OCI-LY7 (cell line): ENCODE measurements at regions not wholly inside any gene's neighbourhood (a gene's known extent, or its start where the extent isn't known, plus 50 kb on each side); places are given as distances from the start of the nearest gene placed in this dataset.

Source experiments
- BruUV-seq: library from RNA; stranded (reverse); fragments of 400-500 nt; replicated peaks from 2 replicates; lab custom pipeline; 2021; lab: Mats Ljungman, UMichigan
- CTCF ChIA-PET: fragments of 300-600 bp; sonication (Branson Sonifier 250); formaldehyde crosslinking; loops from one replicate; lab custom pipeline; 2022; ENCODE audit warnings: antibody characterized with exemption; ENCODE audit not compliant: unreplicated experiment; lab: Charles Lee
- POLR2A ChIA-PET: fragments of 300-600 bp; sonication (Branson Sonifier 250); formaldehyde crosslinking; loops from one replicate; lab custom pipeline; 2022; ENCODE audit warnings: antibody characterized with exemption; lab: Charles Lee
- DNase-seq: peaks from one replicate; pipeline ENCODE4 v3.0.0-alpha.2; 2015; ENCODE audit warnings: low spot score
- H2AFZ ChIP-seq: fragments of 200-600 bp; sonication (generic), shearing (Covaris generic); 2 replicates; pipeline ENCODE4 v1.6.1; 2014; ENCODE audit warnings: mild to moderate bottlenecking, antibody characterized with exemption, low read length, moderate library complexity
- H3K27ac ChIP-seq: fragments of 200-600 bp; sonication (generic); 2 replicates; pipeline ENCODE4 v1.5.1; 2014; ENCODE audit warnings: mixed run types, low read depth, mild to moderate bottlenecking, moderate library complexity, low read length, inconsistent platforms; ENCODE audit not compliant: poor library complexity, severe bottlenecking
- H3K36me3 ChIP-seq: fragments of 200-600 bp; sonication (generic); 2 replicates; pipeline ENCODE4 v1.6.1; 2014; ENCODE audit warnings: mild to moderate bottlenecking, antibody characterized with exemption, low read length, moderate library complexity, mixed read lengths; ENCODE audit not compliant: insufficient read depth
- H3K4me1 ChIP-seq: fragments of 200-600 bp; sonication (generic); 2 replicates; pipeline ENCODE4 v1.5.1; 2014; ENCODE audit warnings: mild to moderate bottlenecking, low read length; ENCODE audit not compliant: insufficient read depth, poor library complexity, severe bottlenecking
- H3K4me2 ChIP-seq: fragments of 200-600 bp; sonication (generic); 2 replicates; pipeline ENCODE4 v1.6.1; 2014; ENCODE audit warnings: mild to moderate bottlenecking, low read length
- H3K4me3 ChIP-seq: fragments of 200-600 bp; sonication (generic); 2 replicates; pipeline ENCODE4 v1.5.1; 2014; ENCODE audit warnings: mild to moderate bottlenecking, low read depth, low read length; ENCODE audit not compliant: poor library complexity, severe bottlenecking
- H3K79me2 ChIP-seq: fragments of 200-600 bp; sonication (generic); 2 replicates; pipeline ENCODE4 v1.6.1; 2016; ENCODE audit warnings: low read depth, mild to moderate bottlenecking, low read length, moderate library complexity, mixed read lengths; ENCODE audit not compliant: insufficient read depth
- H3K9me2 ChIP-seq: fragments of 200-600 bp; sonication (generic); 2 replicates; pipeline ENCODE4 v1.6.1; 2016; ENCODE audit warnings: mild to moderate bottlenecking, low read length, mixed read lengths; ENCODE audit not compliant: insufficient read depth
- H3K9me3 ChIP-seq: fragments of 200-600 bp; sonication (generic); 2 replicates; pipeline ENCODE4 v1.6.1; 2014; ENCODE audit warnings: mild to moderate bottlenecking, mixed run types, low read length, mixed read lengths
- H4K20me1 ChIP-seq: fragments of 200-600 bp; sonication (generic); 2 replicates; pipeline ENCODE4 v1.6.1; 2014; ENCODE audit warnings: mild to moderate bottlenecking, antibody characterized with exemption, low read length, moderate library complexity, mixed read lengths; ENCODE audit not compliant: insufficient read depth
- CTCF ChIP-seq: fragments of 200-600 bp; sonication (generic); conservative IDR thresholded peaks from 2 replicates; pipeline ENCODE4 v1.5.1; 2014; ENCODE audit warnings: mild to moderate bottlenecking, antibody characterized with exemption, low read length, moderate library complexity, mixed read lengths
- EZH2phosphoT487 ChIP-seq: fragments of 200-600 bp; sonication (generic); IDR thresholded peaks from 2 replicates; pipeline ENCODE4 v1.6.1; 2018; ENCODE audit warnings: low read depth, borderline replicate concordance, mild to moderate bottlenecking, mixed run types, antibody characterized with exemption, low read length, moderate library complexity, mixed read lengths
- intact Hi-C: fragments of 100-400 bp; cut with micrococcal nuclease; formaldehyde crosslinking; loops from one replicate; pipeline ENCODE4 v1.10.0; 2022; ENCODE audit not compliant: unreplicated experiment

GRCh38 chr1:47562799-47563198 is 125.0 kb downstream of the FOXD2 start:
- H3K4me3 ChIP-seq, result no peak overlapping the region
- no peaks in the 10 kb centered on the region for H3K9me2 ChIP-seq
- H4K20me1 ChIP-seq, result no peaks in the 10 kb centered on the region
- H3K9me3 ChIP-seq, result no peaks in the 10 kb centered on the region
- H3K27ac ChIP-seq, result no peak overlapping the region
- H3K4me1 ChIP-seq, result no peaks in the 10 kb centered on the region
- no peak for DNase-seq
- intact Hi-C loops, result no loop called here
- ChIA-PET CTCF (no interaction called here), POLR2A (no interaction called here)
- no TSS peak for BruUV-seq
- H3K4me2 ChIP-seq, result no peak overlapping the region
- TF ChIP-seq EZH2phosphoT487 (no peak), CTCF (no peak)
- no peaks in the 10 kb centered on the region for H3K79me2 ChIP-seq
- no peak overlapping the region for H2AFZ ChIP-seq
- H3K36me3 ChIP-seq, result no peaks in the 10 kb centered on the region

- Histone ChIP-seq H3K36me3 (no peaks in the 10 kb centered on the region), H3K79me2 (no peaks in the 10 kb centered on the region), H3K9me3 (no peaks in the 10 kb centered on the region), H3K27ac (no peak overlapping the region), H4K20me1 (no peaks in the 10 kb centered on the region), H3K9me2 (no peaks in the 10 kb centered on the region), H3K4me1 (no peaks in the 10 kb centered on the region), H3K4me3 (no peak overlapping the region), H3K4me2 (no peak overlapping the region), H2AFZ (no peak overlapping the region)
- TF ChIP-seq EZH2phosphoT487, result no peak
- no peak for TF ChIP-seq CTCF
- DNase-seq, result no peak
- ChIA-PET POLR2A (no interaction called here), CTCF (no interaction called here)
- intact Hi-C loops, result no loop called here
- no TSS peak for BruUV-seq
Measured at GRCh38 chr1:47563201-47563600, 125.4 kb downstream of the FOXD2 start.

- no TSS peak for BruUV-seq
- TF ChIP-seq EZH2phosphoT487, result no peak
- TF ChIP-seq CTCF, result no peak
- Histone ChIP-seq H3K27ac (no peak overlapping the region), H3K9me2 (no peaks in the 10 kb centered on the region), H3K4me2 (no peak overlapping the region), H2AFZ (no peak overlapping the region), H3K9me3 (no peaks in the 10 kb centered on the region), H4K20me1 (no peaks in the 10 kb centered on the region), H3K4me1 (no peaks in the 10 kb centered on the region), H3K79me2 (no peaks in the 10 kb centered on the region), H3K36me3 (no peaks in the 10 kb centered on the region), H3K4me3 (no peak overlapping the region)
- CTCF ChIA-PET, result no interaction called here
- intact Hi-C loops, result no loop called here
- no peak for DNase-seq
- POLR2A ChIA-PET, result interaction anchor here (0.7 kb wide), 1 partner anchor 402 kb away, joined by 3 read pairs; no protein-coding TSS in a partner anchor
Measured at GRCh38 chr1:47564570-47564969, 126.7 kb downstream of the FOXD2 start.
